IPS-18c (cell line): ENCODE measurements at regions not wholly inside any gene's neighbourhood (a gene's known extent, or its start where the extent isn't known, plus 50 kb on each side); places are given as distances from the start of the nearest gene placed in this dataset.
"Not testable (repeated sequence)": the region's sequence is repeated elsewhere in the genome, so short reads cannot be mapped to it uniquely, and the experiment has no call there.

Source experiments
- H3K4me3 ChIP-seq: 2 replicates; pipeline ENCODE4 v1.7.0; 2013; ENCODE audit warnings: low read depth, mild to moderate bottlenecking, low read length, moderate library complexity; ENCODE audit not compliant: insufficient read depth
- H3K9me3 ChIP-seq: one replicate; pipeline ENCODE4 v1.6.1; 2013; ENCODE audit warnings: mild to moderate bottlenecking, low read length, moderate library complexity; ENCODE audit not compliant: control insufficient read depth, insufficient read depth

GRCh38 chr2:129366263-129366662 is 613.2 kb upstream of the RAB6C start:
- H3K4me3 ChIP-seq = no peak overlapping the region
- H3K9me3 ChIP-seq = no peaks in the 10 kb centered on the region

- Histone ChIP-seq H3K4me3 (no peak overlapping the region), H3K9me3 (no peaks in the 10 kb centered on the region)
Measured at GRCh38 chr2:129367107-129367506, 612.4 kb upstream of the RAB6C start.

GRCh38 chr2:129369437-129369836 is 610.0 kb upstream of the RAB6C start:
- Histone ChIP-seq H3K4me3 (no peak overlapping the region), H3K9me3 (no peaks in the 10 kb centered on the region)

- no peak overlapping the region for H3K4me3 ChIP-seq
- no peaks in the 10 kb centered on the region for H3K9me3 ChIP-seq
Measured at GRCh38 chr2:129374452-129374851, 605.0 kb upstream of the RAB6C start.

- Histone ChIP-seq H3K4me3 (no peak overlapping the region), H3K9me3 (no peaks in the 10 kb centered on the region)
Measured at GRCh38 chr2:129375632-129376425, 603.6 kb upstream of the RAB6C start.

GRCh38 chr2:129376426-129377077 is 602.9 kb upstream of the RAB6C start:
- Histone ChIP-seq H3K9me3 (no peaks in the 10 kb centered on the region), H3K4me3 (no peak overlapping the region)

GRCh38 chr2:129377078-129377469 is 602.4 kb upstream of the RAB6C start:
- Histone ChIP-seq H3K4me3 (no peak overlapping the region), H3K9me3 (no peaks in the 10 kb centered on the region)

- no peaks in the 10 kb centered on the region for H3K9me3 ChIP-seq
- H3K4me3 ChIP-seq = no peak overlapping the region
Measured at GRCh38 chr2:129378186-129378585, 601.3 kb upstream of the RAB6C start.

- Histone ChIP-seq H3K4me3 (no peak overlapping the region), H3K9me3 (no peaks in the 10 kb centered on the region)
Measured at GRCh38 chr2:129379411-129379810, 600.1 kb upstream of the RAB6C start.

- H3K4me3 ChIP-seq = no peak overlapping the region
- H3K9me3 ChIP-seq = no peaks in the 10 kb centered on the region
Measured at GRCh38 chr2:129381789-129382188, 597.7 kb upstream of the RAB6C start.

GRCh38 chr2:129388870-129389269 is 590.6 kb upstream of the RAB6C start:
- Histone ChIP-seq H3K4me3 (no peak overlapping the region), H3K9me3 (no peaks in the 10 kb centered on the region)

- Histone ChIP-seq H3K9me3 (no peaks in the 10 kb centered on the region), H3K4me3 (no peak overlapping the region)
Measured at GRCh38 chr2:129393816-129394215, 585.6 kb upstream of the RAB6C start.

- Histone ChIP-seq H3K9me3 (no peaks in the 10 kb centered on the region), H3K4me3 (no peak overlapping the region)
Measured at GRCh38 chr2:129396980-129397599, 582.4 kb upstream of the RAB6C start.

- H3K4me3 ChIP-seq = no peak overlapping the region
Measured at GRCh38 chr2:129400826-129401225, 578.6 kb upstream of the RAB6C start.

GRCh38 chr2:129402076-129402475 is 577.4 kb upstream of the RAB6C start:
- H3K4me3 ChIP-seq = no peak overlapping the region
- H3K9me3 ChIP-seq = no peaks in the 10 kb centered on the region

More at GRCh38 chr2:129400826-129401225, 578.6 kb upstream of the RAB6C start:
- H3K9me3 ChIP-seq = no peaks in the 10 kb centered on the region

- Histone ChIP-seq H3K9me3 (no peaks in the 10 kb centered on the region), H3K4me3 (no peak overlapping the region)
Measured at GRCh38 chr2:129404000-129404685, 575.3 kb upstream of the RAB6C start.

- no peaks in the 10 kb centered on the region for H3K9me3 ChIP-seq
- no peak overlapping the region for H3K4me3 ChIP-seq
Measured at GRCh38 chr2:129408570-129408969, 570.9 kb upstream of the RAB6C start.

- not testable (repeated sequence) for H3K4me3 ChIP-seq, H3K9me3 ChIP-seq
Measured at GRCh38 chr2:129417041-129417440, 562.4 kb upstream of the RAB6C start.
